Kidney (tissue), 13 donors: ENCODE measurements at regions not wholly inside any gene's neighbourhood (a gene's known extent, or its start where the extent isn't known, plus 50 kb on each side); places are given as distances from the start of the nearest gene placed in this dataset.

Source experiments
- DNase-seq, 5 donors: peaks; one replicate each; pipeline ENCODE4 v3.0.0-alpha.2; 2013 to 2020
- FAIRE-seq: peaks from 2 replicates; lab custom pipeline; 2012; peaks lifted over from hg19 to GRCh38; lab: Jason Lieb, UNC
- H3K27ac ChIP-seq, 2 donors: one replicate each; pipeline ENCODE4 v1.7.0; 2013; ENCODE audit warnings: low read depth in 2 of 2, low read length in 2 of 2, inconsistent platforms in 1 of 2
- H3K27me3 ChIP-seq: one replicate; pipeline ENCODE4 v1.7.1; 2013; ENCODE audit warnings: low read length, inconsistent platforms; ENCODE audit not compliant: control insufficient read depth, insufficient read depth
- H3K36me3 ChIP-seq, 3 donors: one replicate each; pipeline versions ENCODE4 v1.7.0 to v1.7.1; 2013; ENCODE audit warnings: low read length in 3 of 3, control low read depth in 1 of 3, inconsistent platforms in 1 of 3; ENCODE audit not compliant: insufficient read depth in 3 of 3, control insufficient read depth in 2 of 3
- H3K4me1 ChIP-seq, 3 donors: one replicate each; pipeline versions ENCODE4 v1.7.0 to v1.7.1; 2013; ENCODE audit warnings: low read length in 3 of 3, inconsistent platforms in 1 of 3, low read depth in 1 of 3; ENCODE audit not compliant: control insufficient read depth in 2 of 3, insufficient read depth in 2 of 3
- H3K4me3 ChIP-seq, 3 donors: one replicate each; pipeline versions ENCODE4 v1.7.0 to v1.8.1; 2013; ENCODE audit warnings: low read length in 3 of 3, control low read depth in 1 of 3, inconsistent platforms in 1 of 3
- H3K9ac ChIP-seq, 3 donors: one replicate each; pipeline versions ENCODE4 v1.7.0 to v1.7.1; 2013; ENCODE audit warnings: low read length in 3 of 3, control low read depth in 1 of 3, inconsistent platforms in 1 of 3
- H3K9me3 ChIP-seq, 3 donors: one replicate each; pipeline versions ENCODE4 v1.7.0 to v1.7.1; 2013; ENCODE audit warnings: low read length in 3 of 3, control low read depth in 1 of 3, inconsistent platforms in 1 of 3; ENCODE audit not compliant: control insufficient read depth in 2 of 3, insufficient read depth in 1 of 3
- CTCF ChIP-seq: IDR thresholded peaks from 3 replicates; pipeline ENCODE4 v1.5.1; 2012; ENCODE audit warnings: mild to moderate bottlenecking, moderate library complexity, borderline replicate concordance; ENCODE audit not compliant: insufficient read depth; ENCODE audit errors: extremely low read depth
- intact Hi-C: fragments of 100-400 bp; cut with DNase I; formaldehyde crosslinking; loops from one replicate; pipeline ENCODE4 v1.11.1; 2022
- donor health status: control.
- donor health status: control.
- donor health status: control.
- donor health status: control.
- donor health status: control.
- donor health status: DM: yes; HTN: yes; CAD: no.
- donor health status: Normal renal cell carcinoma (clear cell type).

GRCh38 chr3:144105542-144105941 lies 133.9 kb downstream of the DIPK2A start:
- Histone ChIP-seq H3K27me3 (no peaks in the 10 kb centered on the region), H3K4me3 (no peak overlapping the region), H3K36me3 (no peaks in the 10 kb centered on the region), H3K9me3 (no peaks in the 10 kb centered on the region), H3K27ac (no peak overlapping the region), H3K9ac (no peak overlapping the region), H3K4me1 (no peaks in the 10 kb centered on the region)
- FAIRE-seq (peak; percentile 68), DNase-seq (peak in 3 of 5 donors; percentile 17 to 82 (median 78))
- intact Hi-C loops = no loop called here
- TF ChIP-seq CTCF = no peak

GRCh38 chr3:144106970-144107369 lies 135.3 kb downstream of the DIPK2A start:
- no peak for TF ChIP-seq CTCF
- H3K27me3 ChIP-seq = no peaks in the 10 kb centered on the region
- no peak overlapping the region for H3K4me3 ChIP-seq
- H3K36me3 ChIP-seq = no peaks in the 10 kb centered on the region
- H3K27ac ChIP-seq = no peak overlapping the region
- no peaks in the 10 kb centered on the region for H3K9me3 ChIP-seq
- no peak for DNase-seq
- FAIRE-seq = no peak
- intact Hi-C loops = no loop called here
- no peaks in the 10 kb centered on the region for H3K4me1 ChIP-seq
- H3K9ac ChIP-seq = no peak overlapping the region

GRCh38 chr3:144107923-144108322 lies 136.3 kb downstream of the DIPK2A start:
- H3K27ac ChIP-seq = no peak overlapping the region
- FAIRE-seq (no peak), DNase-seq (no peak)
- H3K4me1 ChIP-seq = no peaks in the 10 kb centered on the region
- TF ChIP-seq CTCF = no peak
- H3K4me3 ChIP-seq = no peak overlapping the region
- no peaks in the 10 kb centered on the region for H3K27me3 ChIP-seq
- H3K36me3 ChIP-seq = no peaks in the 10 kb centered on the region
- intact Hi-C loops = no loop called here
- H3K9ac ChIP-seq = no peak overlapping the region
- H3K9me3 ChIP-seq = no peaks in the 10 kb centered on the region

- no peak for TF ChIP-seq CTCF
- Histone ChIP-seq H3K36me3 (no peaks in the 10 kb centered on the region), H3K4me3 (no peak overlapping the region), H3K9me3 (no peaks in the 10 kb centered on the region), H3K27me3 (no peaks in the 10 kb centered on the region), H3K4me1 (no peaks in the 10 kb centered on the region), H3K9ac (no peak overlapping the region), H3K27ac (no peak overlapping the region)
- intact Hi-C loops = no loop called here
- FAIRE-seq (no peak), DNase-seq (no peak)
Observed at GRCh38 chr3:144109944-144110343, 138.3 kb downstream of the DIPK2A start.
